Heart right ventricle (tissue), 16 donors: ENCODE measurements at regions not wholly inside any gene's neighbourhood (a gene's known extent, or its start where the extent isn't known, plus 50 kb on each side); places are given as distances from the start of the nearest gene placed in this dataset.

Experiments
- ATAC-seq, 8 donors: fragments of 200-7000 bp; cut with Tn5 transposase; one replicate each; pipeline ENCODE4 v1.9.1; 2020; ENCODE audit warnings: mild to moderate bottlenecking in 8 of 8, moderate library complexity in 8 of 8, moderate number of reproducible peaks in 1 of 8
- DNase-seq, 2 donors: peaks; one replicate each; pipeline ENCODE4 v3.0.0-alpha.2; 2020
- H3K27ac ChIP-seq, 10 donors: fragments of 200-600 bp; sonication (generic) in 2 of 10; one replicate each; pipeline versions ENCODE4 v1.5.0 to v1.8.0; 2020 to 2022; ENCODE audit warnings: mild to moderate bottlenecking in 3 of 10
- H3K27me3 ChIP-seq, 7 donors: fragments of 200-600 bp; one replicate each; pipeline ENCODE4 v1.8.0; 2021 to 2022; ENCODE audit warnings: mild to moderate bottlenecking in 2 of 7
- H3K36me3 ChIP-seq, 9 donors: fragments of 200-600 bp; sonication (generic) in 1 of 9; one replicate each; pipeline versions ENCODE4 v1.5.0 to v1.8.0; 2020 to 2022; ENCODE audit warnings: mild to moderate bottlenecking in 2 of 9
- H3K4me1 ChIP-seq, 9 donors: fragments of 200-600 bp; sonication (generic) in 1 of 9; one replicate each; pipeline versions ENCODE4 v1.5.0 to v1.8.0; 2020 to 2022; ENCODE audit warnings: mild to moderate bottlenecking in 4 of 9
- H3K4me3 ChIP-seq, 10 donors: fragments of 200-600 bp; sonication (generic) in 2 of 10; one replicate each; pipeline versions ENCODE4 v1.5.0 to v1.8.0; 2020 to 2022; ENCODE audit warnings: mild to moderate bottlenecking in 7 of 10, moderate library complexity in 2 of 10
- H3K9me3 ChIP-seq, 11 donors: fragments of 200-600 bp in 10 of 11; sonication (generic) in 2 of 11; one replicate each; pipeline versions ENCODE4 v1.5.0 to v1.8.0; 2013 to 2022; ENCODE audit warnings: mild to moderate bottlenecking in 2 of 11, control low read depth in 1 of 11, moderate library complexity in 1 of 11
- CTCF ChIP-seq, 9 donors: fragments of 200-600 bp; sonication (generic) in 2 of 9; IDR thresholded peaks; one replicate each; pipeline versions ENCODE4 v1.5.0 to v1.8.0; 2021 to 2022; ENCODE audit warnings: antibody characterized with exemption in 9 of 9, mild to moderate bottlenecking in 5 of 9, moderate library complexity in 1 of 9
- WGBS, 2 donors: extraction: QIAGEN DNeasy Blood & Tissue Kit; methylation state at CpG; one replicate each; pipeline ENCODE4 v1.1.7; 2013; ENCODE audit warnings: inconsistent platforms in 1 of 2; 5-methylcytosine and 5-hydroxymethylcytosine counted together
- intact Hi-C, 10 donors: fragments of 100-400 bp; cut with DNase I; formaldehyde crosslinking; loops; one replicate each; pipeline versions ENCODE4 v1.11.1 to v1.14.2; 2022
- donor health status: Arrhythmogenic right ventricular cardiomyopathy.
- donor health status: ischemic (EF 13 %, LVEDD 7.1; RV severe dilation, severe dysfunction).
- donor health status: healthy with polysubstance abuse.
- donor health status: DM: no; HTN: yes; CAD: no.
- donor health status: DM: no; HTN: no; CAD: no.
- donor health status: ischemic (EF 25% LVEDD 6.9; RV normal size, moderate dysfunction).
- donor health status: ischemic (EF 25% LVEDD 5.7; RV mildly dilated, moderate dysfunction).
- donor health status: healthy.
- donor health status: DM: yes; HTN: yes; CAD: no.
- donor health status: Ischemic cardiomyopathy.
- donor health status: ischemic (EF 35%, LVEDD 5.7; RV mildly dilated, moderate dysfunction).
- donor health status: nonischemic (EF 11% LVEDD 7.7; RV severe dilation, severe dysfunction).
- donor health status: DM: yes; HTN: yes; CAD: no.
- donor health status: PGD.
- donor health status: ischemic (EF 29% LVEDD 5.4; RV normal size, mild dysfunction).
- donor health status: nonischemic (EF 23%, LVEDD 6.1; RV moderate dilation, normal function).

- Histone ChIP-seq H3K9me3 (no peaks in the 10 kb centered on the region), H3K4me3 (no peak overlapping the region), H3K4me1 (no peaks in the 10 kb centered on the region), H3K27me3 (no peaks in the 10 kb centered on the region), H3K27ac (no peak overlapping the region), H3K36me3 (no peaks in the 10 kb centered on the region)
- intact Hi-C loops, result no loop called here
- no peak for TF ChIP-seq CTCF (IDR thresholded peaks at IDR 0.05)
- no peak for ATAC-seq
- DNase-seq, result no peak
- WGBS, 2 donors, result 45 to 62% methylated on average over 3 of the region's 3 CpGs
These were observed 95.6 kb downstream of the RRAGB start for GRCh38 chrX:55813150-55813549.

GRCh38 chrX:55815546-55815945, 98.0 kb downstream of the RRAGB start:
- H3K4me3 ChIP-seq, result no peak overlapping the region
- H3K36me3 ChIP-seq, result no peaks in the 10 kb centered on the region
- H3K27me3 ChIP-seq, result no peaks in the 10 kb centered on the region
- intact Hi-C loops, result no loop called here
- ATAC-seq (no peak), DNase-seq (no peak)
- no peak for TF ChIP-seq CTCF (IDR thresholded peaks at IDR 0.05)
- no peaks in the 10 kb centered on the region for H3K4me1 ChIP-seq
- no peaks in the 10 kb centered on the region for H3K9me3 ChIP-seq
- H3K27ac ChIP-seq, result no peak overlapping the region

GRCh38 chrX:55816023-55816422, 98.5 kb downstream of the RRAGB start:
- no peaks in the 10 kb centered on the region for H3K36me3 ChIP-seq
- no peak for DNase-seq
- H3K27me3 ChIP-seq, result no peaks in the 10 kb centered on the region
- H3K9me3 ChIP-seq, result no peaks in the 10 kb centered on the region
- no peaks in the 10 kb centered on the region for H3K4me1 ChIP-seq
- no peak for ATAC-seq
- TF ChIP-seq CTCF (IDR thresholded peaks at IDR 0.05), result no peak
- no peak overlapping the region for H3K4me3 ChIP-seq
- intact Hi-C loops, result no loop called here
- WGBS, 2 donors, result 58% methylated on average over 2 of the region's 2 CpGs
- H3K27ac ChIP-seq, result no peak overlapping the region

- no peak overlapping the region for H3K27ac ChIP-seq
- DNase-seq, result no peak
- no peak for ATAC-seq
- peaks cover 0 to 11% (median 0%) of the 10 kb centered on the region in 11 donors for H3K9me3 ChIP-seq
- H3K27me3 ChIP-seq, result no peaks in the 10 kb centered on the region
- TF ChIP-seq CTCF (IDR thresholded peaks at IDR 0.05), result no peak
- intact Hi-C loops, result no loop called here
- H3K4me1 ChIP-seq, result no peaks in the 10 kb centered on the region
- 88 to 90% methylated on average over 3 of the region's 3 CpGs for WGBS, 2 donors
- H3K4me3 ChIP-seq, result no peak overlapping the region
- no peaks in the 10 kb centered on the region for H3K36me3 ChIP-seq
These were observed 101.3 kb downstream of the RRAGB start for GRCh38 chrX:55818673-55819375.
